IPS-18a (cell line): ENCODE measurements at regions not wholly inside any gene's neighbourhood (a gene's known extent, or its start where the extent isn't known, plus 50 kb on each side); places are given as distances from the start of the nearest gene placed in this dataset.

Experiments used
- H3K27ac ChIP-seq: one replicate; pipeline ENCODE4 v1.5.1; 2013; ENCODE audit warnings: low read length
- H3K27me3 ChIP-seq: one replicate; pipeline ENCODE4 v1.6.1; 2013; ENCODE audit warnings: mild to moderate bottlenecking, low read length; ENCODE audit not compliant: control insufficient read depth, insufficient read depth
- H3K36me3 ChIP-seq: one replicate; pipeline ENCODE4 v1.6.1; 2013; ENCODE audit warnings: low read depth, low read length; ENCODE audit not compliant: control insufficient read depth
- H3K4me1 ChIP-seq: one replicate; pipeline ENCODE4 v1.6.1; 2013; ENCODE audit warnings: low read depth, low read length; ENCODE audit not compliant: control insufficient read depth
- H3K4me3 ChIP-seq: one replicate; pipeline ENCODE4 v1.5.1; 2013; ENCODE audit warnings: low read length
- H3K9ac ChIP-seq: one replicate; pipeline ENCODE4 v1.6.1; 2013; ENCODE audit warnings: mild to moderate bottlenecking, low read length, moderate library complexity
- H3K9me3 ChIP-seq: one replicate; pipeline ENCODE4 v1.6.1; 2013; ENCODE audit warnings: low read depth, low read length; ENCODE audit not compliant: control insufficient read depth

DNA sequence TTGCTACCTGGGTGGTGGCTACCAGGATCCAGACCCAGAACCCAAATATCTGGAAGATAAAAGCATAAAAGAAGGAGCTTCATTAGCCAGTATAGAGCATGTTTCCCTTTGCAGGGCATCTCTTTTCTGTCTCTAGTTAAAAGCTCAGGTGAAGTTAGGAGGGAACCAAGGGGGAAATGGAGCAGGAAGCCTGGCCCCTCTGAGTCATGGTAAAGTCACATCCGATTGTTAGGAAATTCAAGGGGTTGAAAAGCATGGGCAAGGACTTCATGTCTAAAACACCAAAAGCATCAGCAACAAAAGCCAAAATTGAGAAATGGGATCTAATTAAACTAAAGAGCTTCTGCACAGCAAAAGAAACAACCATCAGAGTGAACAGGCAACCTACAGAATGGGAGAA lies 126.9 kb downstream of the RPIA start:
- H3K9me3 ChIP-seq, result peaks cover 10% of the 10 kb centered on the region
- no peaks in the 10 kb centered on the region for H3K27me3 ChIP-seq
- H3K4me1 ChIP-seq, result no peaks in the 10 kb centered on the region
- no peaks in the 10 kb centered on the region for H3K36me3 ChIP-seq
- H3K9ac ChIP-seq, result no peak overlapping the region
- no peak overlapping the region for H3K4me3 ChIP-seq
- no peak overlapping the region for H3K27ac ChIP-seq

GRCh38 chr2:88824951-88825350 lies 133.5 kb downstream of the RPIA start:
- H3K27me3 ChIP-seq, result no peaks in the 10 kb centered on the region
- no peak overlapping the region for H3K9ac ChIP-seq
- H3K27ac ChIP-seq, result no peak overlapping the region
- no peaks in the 10 kb centered on the region for H3K4me1 ChIP-seq
- H3K9me3 ChIP-seq, result no peaks in the 10 kb centered on the region
- no peaks in the 10 kb centered on the region for H3K36me3 ChIP-seq
- no peak overlapping the region for H3K4me3 ChIP-seq

- Histone ChIP-seq H3K27ac (no peak overlapping the region), H3K9ac (no peak overlapping the region), H3K27me3 (no peaks in the 10 kb centered on the region), H3K9me3 (no peaks in the 10 kb centered on the region), H3K4me3 (no peak overlapping the region), H3K36me3 (no peaks in the 10 kb centered on the region), H3K4me1 (no peaks in the 10 kb centered on the region)
Measured at GRCh38 chr2:88826399-88826798, 134.9 kb downstream of the RPIA start.

DNA sequence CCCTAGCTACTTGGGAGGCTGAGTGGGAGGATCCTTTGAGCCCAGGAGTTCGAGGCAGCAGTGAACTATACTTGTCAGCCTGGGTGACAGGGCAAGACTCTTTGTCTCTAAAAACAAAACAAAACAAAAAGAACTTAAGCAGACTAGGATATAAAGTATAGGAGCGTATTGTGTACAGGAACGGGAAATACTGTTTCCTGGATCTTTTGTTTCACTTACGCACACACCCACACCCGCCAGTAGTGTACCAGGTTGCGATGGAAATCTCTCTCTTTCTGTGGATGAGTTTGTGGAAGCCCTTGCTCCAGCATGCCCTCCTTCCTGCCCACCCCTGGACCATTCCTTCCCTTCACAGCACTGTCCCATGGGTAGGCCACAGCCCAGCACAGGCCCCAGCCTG lies 136.3 kb downstream of the RPIA start:
- H3K4me1 ChIP-seq, result no peaks in the 10 kb centered on the region
- no peak overlapping the region for H3K9ac ChIP-seq
- H3K9me3 ChIP-seq, result no peaks in the 10 kb centered on the region
- no peak overlapping the region for H3K4me3 ChIP-seq
- H3K36me3 ChIP-seq, result no peaks in the 10 kb centered on the region
- H3K27me3 ChIP-seq, result no peaks in the 10 kb centered on the region
- no peak overlapping the region for H3K27ac ChIP-seq

GRCh38 chr2:88828397-88829137 lies 137.1 kb downstream of the RPIA start:
- Histone ChIP-seq H3K9me3 (no peaks in the 10 kb centered on the region), H3K27ac (no peak overlapping the region), H3K36me3 (no peaks in the 10 kb centered on the region), H3K9ac (no peak overlapping the region), H3K4me1 (no peaks in the 10 kb centered on the region), H3K27me3 (no peaks in the 10 kb centered on the region), H3K4me3 (no peak overlapping the region)

GRCh38 chr2:88829607-88830463 lies 138.4 kb downstream of the RPIA start:
- Histone ChIP-seq H3K4me1 (no peaks in the 10 kb centered on the region), H3K36me3 (no peaks in the 10 kb centered on the region), H3K9ac (no peak overlapping the region), H3K27me3 (no peaks in the 10 kb centered on the region), H3K4me3 (no peak overlapping the region), H3K27ac (no peak overlapping the region), H3K9me3 (no peaks in the 10 kb centered on the region)

DNA sequence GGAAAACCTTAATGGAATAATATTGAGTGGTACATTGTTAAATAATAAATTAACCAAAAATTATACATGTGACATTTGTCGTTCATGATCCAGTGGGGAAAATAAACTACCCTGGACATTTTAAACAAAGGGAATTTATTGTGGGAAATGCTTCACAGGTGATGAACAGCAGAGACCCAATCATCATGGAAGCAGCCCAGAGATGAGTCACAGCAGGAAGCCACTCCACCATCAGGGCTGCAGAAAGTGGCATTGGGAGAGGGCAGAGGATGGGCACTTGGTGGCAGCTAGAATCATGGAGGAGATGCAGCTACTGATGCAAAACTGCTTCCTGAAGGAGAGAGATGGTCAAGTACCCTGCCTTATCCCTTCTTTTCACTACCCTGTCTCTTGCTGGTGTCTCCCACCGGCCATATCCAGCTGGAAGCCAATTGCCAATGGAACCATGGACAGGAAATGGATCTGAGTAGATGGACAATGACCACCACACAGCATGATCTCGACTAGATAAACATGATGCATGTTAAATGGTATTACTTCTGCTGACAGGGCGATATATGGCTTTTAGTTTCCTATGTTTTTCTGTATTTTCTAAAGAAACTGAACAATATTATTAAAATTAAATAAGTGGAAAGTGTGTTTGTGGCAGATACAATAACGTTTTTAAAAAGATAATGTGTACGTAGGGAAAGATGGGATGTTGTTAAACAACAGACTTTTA lies 139.8 kb downstream of the RPIA start:
- Histone ChIP-seq H3K36me3 (no peaks in the 10 kb centered on the region), H3K27me3 (no peaks in the 10 kb centered on the region), H3K4me3 (no peak overlapping the region), H3K27ac (no peak overlapping the region), H3K9ac (no peak overlapping the region), H3K4me1 (no peaks in the 10 kb centered on the region), H3K9me3 (no peaks in the 10 kb centered on the region)

DNA sequence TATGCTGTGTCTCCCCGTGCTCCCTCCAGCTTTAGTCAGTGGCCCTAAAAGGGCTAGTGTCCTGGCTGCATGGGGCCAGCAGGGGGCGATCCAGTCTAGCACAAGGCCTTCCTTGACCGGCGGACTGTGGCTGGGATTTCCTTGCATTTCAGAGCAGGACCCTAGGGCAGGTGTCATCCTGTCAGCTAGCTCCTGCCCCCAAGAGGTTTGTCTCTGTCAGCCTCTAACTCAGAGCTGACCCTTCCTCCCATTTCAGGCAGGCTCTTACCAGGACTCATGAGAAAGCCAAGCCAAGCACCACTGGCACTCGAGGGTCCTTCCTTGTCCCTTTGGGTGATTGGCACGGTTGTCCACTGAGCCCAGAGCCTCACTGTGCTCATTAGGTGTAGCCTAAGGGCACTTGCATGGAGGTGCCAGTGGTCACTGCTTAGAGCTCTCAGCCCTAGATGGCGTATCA lies 140.3 kb downstream of the RPIA start:
- Histone ChIP-seq H3K9ac (no peak overlapping the region), H3K36me3 (no peaks in the 10 kb centered on the region), H3K27me3 (no peaks in the 10 kb centered on the region), H3K27ac (no peak overlapping the region), H3K4me3 (no peak overlapping the region), H3K9me3 (no peaks in the 10 kb centered on the region), H3K4me1 (no peaks in the 10 kb centered on the region)

DNA sequence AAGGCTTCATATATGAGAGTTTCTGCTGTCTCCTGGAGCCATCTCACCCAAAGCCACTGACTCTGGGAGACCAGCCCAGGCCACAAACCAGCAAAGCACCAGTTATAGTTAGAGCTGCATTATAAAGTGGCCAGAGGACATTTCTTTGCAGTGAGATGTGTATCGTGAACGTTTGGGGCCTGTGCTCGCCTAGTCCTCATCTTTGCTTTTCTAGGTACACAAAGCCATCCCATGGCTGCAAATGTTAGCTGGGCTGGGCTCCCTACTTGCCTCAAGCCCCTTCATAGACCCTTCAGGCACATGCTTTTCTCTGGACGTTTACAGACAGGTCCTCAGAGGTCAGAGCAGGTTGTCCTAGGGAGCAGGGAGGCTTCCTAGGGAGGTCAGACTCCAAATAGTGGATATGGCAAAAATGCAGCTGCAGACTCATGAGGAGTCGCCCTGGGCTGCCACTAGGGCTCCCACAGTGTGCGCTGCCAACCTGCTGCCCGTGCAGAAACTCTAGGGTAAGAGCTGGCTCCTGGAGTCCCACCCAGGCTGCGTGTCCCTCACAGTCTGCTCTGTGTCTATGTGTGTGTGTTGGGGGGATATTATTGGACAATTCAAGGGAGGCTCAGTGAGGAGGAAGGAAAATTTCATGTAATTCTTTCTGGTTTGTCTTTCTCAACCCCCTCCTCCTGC lies 141.0 kb downstream of the RPIA start:
- Histone ChIP-seq H3K9me3 (no peaks in the 10 kb centered on the region), H3K36me3 (no peaks in the 10 kb centered on the region), H3K27ac (no peak overlapping the region), H3K4me3 (no peak overlapping the region), H3K27me3 (no peaks in the 10 kb centered on the region), H3K9ac (no peak overlapping the region), H3K4me1 (no peaks in the 10 kb centered on the region)

- Histone ChIP-seq H3K4me3 (no peak overlapping the region), H3K27ac (no peak overlapping the region), H3K9me3 (no peaks in the 10 kb centered on the region), H3K27me3 (no peaks in the 10 kb centered on the region), H3K4me1 (no peaks in the 10 kb centered on the region), H3K9ac (no peak overlapping the region), H3K36me3 (no peaks in the 10 kb centered on the region)
Measured at GRCh38 chr2:88832992-88833389, 141.5 kb downstream of the RPIA start.

DNA sequence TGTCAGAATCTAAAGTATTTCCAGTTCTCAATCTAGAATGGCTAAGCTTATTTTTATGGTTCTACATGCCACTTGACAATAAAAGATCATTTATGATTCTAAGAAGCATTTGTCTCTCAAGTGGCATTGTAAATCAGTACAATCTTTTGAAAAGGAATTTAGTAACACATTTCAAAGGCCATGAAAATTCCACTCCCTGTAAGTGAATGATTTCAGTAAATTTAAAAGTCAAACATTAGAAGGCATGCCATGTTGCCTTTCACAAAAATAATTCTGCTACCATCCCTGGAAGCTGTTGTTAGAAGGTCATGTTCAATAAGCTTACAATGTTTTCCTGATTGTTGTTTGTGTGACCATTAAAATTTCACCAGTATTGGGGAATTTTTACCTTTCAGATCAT lies 142.9 kb downstream of the RPIA start:
- H3K27me3 ChIP-seq, result no peaks in the 10 kb centered on the region
- no peak overlapping the region for H3K27ac ChIP-seq
- H3K9ac ChIP-seq, result no peak overlapping the region
- H3K4me3 ChIP-seq, result no peak overlapping the region
- H3K9me3 ChIP-seq, result no peaks in the 10 kb centered on the region
- no peaks in the 10 kb centered on the region for H3K4me1 ChIP-seq
- no peaks in the 10 kb centered on the region for H3K36me3 ChIP-seq
